Osteocyte (in vitro differentiated cells): ENCODE measurements at regions not wholly inside any gene's neighbourhood (a gene's known extent, or its start where the extent isn't known, plus 50 kb on each side); places are given as distances from the start of the nearest gene placed in this dataset.

Experiments used
- DNase-seq: peaks from one replicate; pipeline ENCODE4 v3.0.0; 2021; ENCODE audit warnings: mixed read lengths; ENCODE audit not compliant: unreplicated experiment; ENCODE audit errors: extremely low spot score
- H3K27ac Mint-ChIP-seq: one replicate; pipeline ENCODE4 v1.8.0; 2021; ENCODE audit warnings: mild to moderate bottlenecking, mixed read lengths; ENCODE audit not compliant: unreplicated experiment
- H3K27me3 Mint-ChIP-seq: one replicate; pipeline ENCODE4 v1.8.0; 2021; ENCODE audit warnings: mixed read lengths; ENCODE audit not compliant: unreplicated experiment
- H3K36me3 Mint-ChIP-seq: one replicate; pipeline ENCODE4 v1.8.0; 2021; ENCODE audit warnings: mixed read lengths; ENCODE audit not compliant: unreplicated experiment
- H3K4me1 Mint-ChIP-seq: one replicate; pipeline ENCODE4 v1.8.0; 2021; ENCODE audit warnings: mixed read lengths; ENCODE audit not compliant: unreplicated experiment
- H3K4me3 Mint-ChIP-seq: one replicate; pipeline ENCODE4 v1.8.0; 2021; ENCODE audit warnings: mild to moderate bottlenecking, moderate library complexity, mixed read lengths; ENCODE audit not compliant: unreplicated experiment
- H3K9me3 Mint-ChIP-seq: one replicate; pipeline ENCODE4 v1.8.0; 2021; ENCODE audit warnings: mixed read lengths; ENCODE audit not compliant: unreplicated experiment
- TF ChIP-seq, protein P1 (sequence below): fragments of 200-600 bp; sonication (generic); IDR thresholded peaks from 2 replicates; pipeline ENCODE4 v1.5.0; 2021; ENCODE audit warnings: antibody characterized with exemption, mild to moderate bottlenecking, moderate library complexity

DNA sequence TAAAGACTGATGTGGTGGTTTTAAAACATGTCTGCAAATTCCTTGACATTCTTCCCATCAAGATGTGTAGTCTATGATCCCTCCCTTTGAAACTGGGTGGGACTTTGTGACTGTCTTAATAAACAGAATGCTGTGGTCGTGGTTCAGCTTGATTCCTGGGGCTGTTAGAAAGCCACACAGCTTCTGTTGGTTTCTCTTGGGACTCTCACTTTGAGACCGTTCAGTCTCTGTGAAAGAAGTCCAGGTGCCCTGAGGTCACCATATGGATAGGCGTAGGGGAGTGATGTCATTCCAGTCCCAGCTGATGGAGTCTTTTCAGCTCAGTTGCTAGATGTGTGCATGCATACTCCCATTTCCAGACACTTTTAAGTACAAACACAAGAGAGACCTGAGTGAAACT is 216.6 kb downstream of the KDR start:
- peaks cover 23% of the 10 kb centered on the region for H3K9me3 Mint-ChIP-seq
- H3K36me3 Mint-ChIP-seq = peaks cover 3% of the 10 kb centered on the region
- no peak overlapping the region for H3K27ac Mint-ChIP-seq
- TF ChIP-seq, protein P1, sequence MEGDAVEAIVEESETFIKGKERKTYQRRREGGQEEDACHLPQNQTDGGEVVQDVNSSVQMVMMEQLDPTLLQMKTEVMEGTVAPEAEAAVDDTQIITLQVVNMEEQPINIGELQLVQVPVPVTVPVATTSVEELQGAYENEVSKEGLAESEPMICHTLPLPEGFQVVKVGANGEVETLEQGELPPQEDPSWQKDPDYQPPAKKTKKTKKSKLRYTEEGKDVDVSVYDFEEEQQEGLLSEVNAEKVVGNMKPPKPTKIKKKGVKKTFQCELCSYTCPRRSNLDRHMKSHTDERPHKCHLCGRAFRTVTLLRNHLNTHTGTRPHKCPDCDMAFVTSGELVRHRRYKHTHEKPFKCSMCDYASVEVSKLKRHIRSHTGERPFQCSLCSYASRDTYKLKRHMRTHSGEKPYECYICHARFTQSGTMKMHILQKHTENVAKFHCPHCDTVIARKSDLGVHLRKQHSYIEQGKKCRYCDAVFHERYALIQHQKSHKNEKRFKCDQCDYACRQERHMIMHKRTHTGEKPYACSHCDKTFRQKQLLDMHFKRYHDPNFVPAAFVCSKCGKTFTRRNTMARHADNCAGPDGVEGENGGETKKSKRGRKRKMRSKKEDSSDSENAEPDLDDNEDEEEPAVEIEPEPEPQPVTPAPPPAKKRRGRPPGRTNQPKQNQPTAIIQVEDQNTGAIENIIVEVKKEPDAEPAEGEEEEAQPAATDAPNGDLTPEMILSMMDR = no peak
- H3K4me3 Mint-ChIP-seq = no peak overlapping the region
- H3K4me1 Mint-ChIP-seq = no peaks in the 10 kb centered on the region
- no peaks in the 10 kb centered on the region for H3K27me3 Mint-ChIP-seq
- no peak for DNase-seq

DNA sequence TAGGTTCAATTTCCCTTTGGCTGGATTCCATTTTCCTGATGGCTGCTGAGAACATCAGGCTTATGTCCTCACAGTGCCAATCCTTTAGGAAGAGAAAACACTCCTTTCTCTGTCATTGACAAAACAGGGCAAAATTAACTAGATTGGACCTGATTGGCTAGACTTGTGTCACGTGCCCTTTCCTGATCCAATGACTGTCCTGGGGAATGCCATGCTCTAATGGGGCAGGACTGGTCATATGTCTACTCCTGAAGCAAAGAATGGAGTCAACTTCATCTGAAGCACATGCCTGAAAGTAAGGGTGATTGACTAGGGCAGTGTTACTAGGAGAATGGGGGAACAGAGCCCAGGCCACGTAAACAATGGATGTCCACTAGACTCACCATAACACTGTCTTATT is 220.4 kb downstream of the KDR start:
- TF ChIP-seq, protein P1 = no peak
- no peak for DNase-seq
- Mint-ChIP-seq H3K27me3 (no peaks in the 10 kb centered on the region), H3K4me1 (peaks cover 3% of the 10 kb centered on the region), H3K36me3 (peaks cover 3% of the 10 kb centered on the region), H3K9me3 (peaks cover 23% of the 10 kb centered on the region), H3K4me3 (no peak overlapping the region), H3K27ac (no peak overlapping the region)

DNA sequence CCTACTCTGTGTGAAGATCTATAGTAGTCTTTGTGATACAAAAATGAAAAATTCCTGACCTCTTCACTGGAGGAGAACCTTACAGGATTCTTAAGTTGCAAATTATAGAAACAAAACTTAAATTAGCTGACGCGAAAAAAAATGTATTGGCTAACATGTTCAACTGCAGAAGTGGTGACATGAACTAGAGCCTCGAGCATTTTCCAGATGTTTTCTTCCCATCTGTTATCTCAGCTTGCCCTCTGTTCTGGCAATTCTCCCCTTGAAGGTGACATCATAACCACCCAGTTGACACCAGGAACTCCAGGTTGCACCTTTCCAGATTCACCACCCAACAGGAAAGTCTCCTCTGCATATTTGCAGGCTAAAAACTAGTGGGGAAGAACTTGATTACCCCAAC is 222.4 kb downstream of the KDR start:
- H3K4me3 Mint-ChIP-seq = no peak overlapping the region
- no peaks in the 10 kb centered on the region for H3K27me3 Mint-ChIP-seq
- H3K27ac Mint-ChIP-seq = no peak overlapping the region
- H3K36me3 Mint-ChIP-seq = peaks cover 3% of the 10 kb centered on the region
- TF ChIP-seq, protein P1 = no peak
- DNase-seq = no peak
- H3K9me3 Mint-ChIP-seq = peaks cover 23% of the 10 kb centered on the region
- peaks cover 3% of the 10 kb centered on the region for H3K4me1 Mint-ChIP-seq

DNA sequence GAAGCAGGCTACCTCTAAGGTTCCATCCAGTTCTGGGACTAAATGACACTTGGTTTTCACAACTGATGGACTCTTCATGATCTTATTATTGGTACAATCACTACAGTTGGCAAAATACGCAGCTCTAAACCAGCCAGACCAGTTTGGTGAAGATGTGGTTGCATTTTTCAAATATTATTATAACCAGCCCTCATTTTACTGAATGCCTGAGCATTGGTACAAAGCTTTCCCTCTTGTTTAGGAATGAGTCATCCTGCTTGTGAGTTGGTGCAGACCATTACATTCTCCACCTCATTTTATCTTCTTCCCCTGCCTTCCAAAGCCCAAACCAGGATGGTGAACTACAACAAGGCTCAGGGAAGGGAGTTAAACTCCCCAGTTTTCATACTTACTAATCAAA is 223.1 kb downstream of the KDR start:
- Mint-ChIP-seq H3K36me3 (peaks cover 3% of the 10 kb centered on the region), H3K9me3 (peaks cover 17% of the 10 kb centered on the region), H3K27me3 (no peaks in the 10 kb centered on the region), H3K4me1 (peaks cover 3% of the 10 kb centered on the region), H3K4me3 (no peak overlapping the region), H3K27ac (no peak overlapping the region)
- DNase-seq = no peak
- TF ChIP-seq, protein P1 = no peak

DNA sequence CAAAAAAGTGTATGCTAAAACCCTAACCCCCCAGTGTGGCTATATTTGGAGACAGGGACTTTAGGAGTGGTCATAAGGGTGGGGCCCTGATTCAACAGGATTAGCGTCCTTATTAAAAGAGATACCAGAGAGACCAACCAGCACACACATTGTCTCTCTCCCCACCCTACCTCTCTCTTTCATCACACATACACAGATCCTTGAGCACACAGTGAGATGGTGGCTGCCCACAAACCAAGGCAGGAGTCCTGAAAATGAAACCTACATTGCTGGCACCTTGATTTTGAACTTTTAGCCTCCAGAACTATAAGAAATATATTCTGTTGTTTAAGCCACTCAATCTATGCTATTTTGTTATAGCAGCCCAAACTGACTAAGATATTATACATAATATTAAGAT is 224.2 kb downstream of the KDR start:
- DNase-seq = no peak
- H3K4me1 Mint-ChIP-seq = peaks cover 3% of the 10 kb centered on the region

More for the DNA sequence above, 224.2 kb downstream of the KDR start:
- H3K27ac Mint-ChIP-seq = no peak overlapping the region
- TF ChIP-seq, protein P1 = no peak
- H3K36me3 Mint-ChIP-seq = peaks cover 1% of the 10 kb centered on the region
- no peak overlapping the region for H3K4me3 Mint-ChIP-seq
- no peaks in the 10 kb centered on the region for H3K27me3 Mint-ChIP-seq
- H3K9me3 Mint-ChIP-seq = peaks cover 9% of the 10 kb centered on the region
